CD4-positive, alpha-beta T cell (primary cell): ENCODE measurements at regions not wholly inside any gene's neighbourhood (a gene's known extent, or its start where the extent isn't known, plus 50 kb on each side); places are given as distances from the start of the nearest gene placed in this dataset.

Experiments used
- ATAC-seq: fragments of 200-7000 bp; cut with Tn5 transposase; one replicate; pipeline ENCODE4 v1.10.0; 2022; ENCODE audit warnings: mild to moderate bottlenecking; ENCODE audit not compliant: poor library complexity
- CTCF ChIA-PET: fragments of 350-600 bp; sonication (Branson Sonifier 250); formaldehyde crosslinking; loops from one replicate; lab custom pipeline; 2021; ENCODE audit warnings: antibody characterized with exemption, inconsistent platforms; lab: Charles Lee
- POLR2A ChIA-PET: fragments of 350-600 bp; sonication (Branson Sonifier 250); formaldehyde crosslinking; loops from one replicate; lab custom pipeline; 2021; ENCODE audit warnings: antibody characterized with exemption, inconsistent platforms; lab: Charles Lee
- DNase-seq, 14 experiments: peaks; one replicate each; pipeline ENCODE4 v3.0.0-alpha.2; 2013 to 2020; ENCODE audit warnings: mixed read lengths in 2 of 14
- H3K27ac ChIP-seq, 2 donors: one replicate each; pipeline versions ENCODE4 v1.5.1 to v1.7.0; 2013; ENCODE audit warnings: low read length in 2 of 2, low read depth in 1 of 2, mild to moderate bottlenecking in 1 of 2
- H3K27me3 ChIP-seq, 2 experiments: 1 replicate in 1 of 2; 2 replicates in 1 of 2; pipeline versions ENCODE4 v1.6.1 to v1.7.0; 2013; ENCODE audit warnings: low read length in 2 of 2, control low read depth in 1 of 2, mild to moderate bottlenecking in 1 of 2, moderate library complexity in 1 of 2; ENCODE audit not compliant: insufficient read depth in 2 of 2, control insufficient read depth in 1 of 2
- H3K36me3 ChIP-seq: one replicate; pipeline ENCODE4 v1.6.1; 2013; ENCODE audit warnings: low read length, control low read depth; ENCODE audit not compliant: insufficient read depth
- H3K4me1 ChIP-seq: one replicate; pipeline ENCODE4 v1.6.1; 2013; ENCODE audit warnings: low read length, control low read depth; ENCODE audit not compliant: insufficient read depth
- H3K4me3 ChIP-seq: one replicate; pipeline ENCODE4 v1.5.1; 2013; ENCODE audit warnings: mild to moderate bottlenecking, low read length, moderate library complexity
- H3K9me3 ChIP-seq, 2 experiments: 1 replicate in 1 of 2; 2 replicates in 1 of 2; pipeline versions ENCODE4 v1.6.1 to v1.7.0; 2013; ENCODE audit warnings: low read length in 2 of 2, mild to moderate bottlenecking in 2 of 2, control low read depth in 1 of 2, moderate library complexity in 1 of 2; ENCODE audit not compliant: control insufficient read depth in 1 of 2, insufficient read depth in 1 of 2
- H3K27ac Mint-ChIP-seq: one replicate; pipeline ENCODE4 v1.8.0; 2020; ENCODE audit warnings: mixed read lengths
- H3K27me3 Mint-ChIP-seq: one replicate; pipeline ENCODE4 v1.8.0; 2021; ENCODE audit warnings: mixed read lengths
- H3K36me3 Mint-ChIP-seq: one replicate; pipeline ENCODE4 v1.8.0; 2021; ENCODE audit warnings: low read depth, mixed read lengths
- H3K4me1 Mint-ChIP-seq: one replicate; pipeline ENCODE4 v1.8.0; 2021; ENCODE audit warnings: low read depth, mixed read lengths
- H3K4me3 Mint-ChIP-seq: one replicate; pipeline ENCODE4 v1.8.0; 2020; ENCODE audit warnings: mild to moderate bottlenecking, mixed read lengths
- H3K9me3 Mint-ChIP-seq: one replicate; pipeline ENCODE4 v1.8.0; 2020; ENCODE audit warnings: mixed read lengths
- intact Hi-C, 2 experiments: fragments of 100-400 bp; cut with DNase I in 1 of 2; cut with micrococcal nuclease in 1 of 2; formaldehyde crosslinking; loops; one replicate each; pipeline versions ENCODE4 v1.15.1 to v1.9.0; 2023 to 2025; cut with DNase I, micrococcal nuclease
- TF ChIP-seq, protein P1 (sequence below): fragments of 200-600 bp; IDR thresholded peaks from one replicate; pipeline ENCODE4 v1.8.0; 2022; ENCODE audit warnings: antibody characterized with exemption, mild to moderate bottlenecking

DNA sequence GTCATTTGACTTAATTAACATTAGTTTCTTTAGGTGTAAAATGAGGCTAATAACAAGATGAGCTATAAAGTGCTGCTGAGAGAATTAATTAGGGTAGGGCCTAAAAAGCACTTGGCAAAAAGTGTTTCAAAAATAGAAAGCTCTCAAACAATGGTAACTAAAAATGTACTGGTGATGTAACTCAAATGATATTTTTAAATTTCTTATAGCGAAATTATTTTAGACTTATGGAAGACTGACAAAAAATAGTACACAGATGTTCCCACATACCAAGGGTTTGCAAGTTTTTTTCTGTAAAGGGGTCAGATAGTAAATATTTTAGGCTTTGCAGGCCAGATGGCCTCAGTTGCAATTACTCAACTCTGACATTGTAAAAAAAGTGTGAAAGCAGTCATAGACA lies 190.7 kb upstream of the UFL1 start:
- no peaks in the 10 kb centered on the region for H3K4me1 Mint-ChIP-seq
- no peak overlapping the region for H3K27ac Mint-ChIP-seq
- ChIA-PET CTCF (no interaction called here), POLR2A (no interaction called here)
- H3K27ac ChIP-seq: no peak overlapping the region
- no peaks in the 10 kb centered on the region for H3K27me3 ChIP-seq
- no peaks in the 10 kb centered on the region for H3K4me1 ChIP-seq
- DNase-seq: no peak
- ATAC-seq: no peak
- no peak overlapping the region for H3K4me3 ChIP-seq
- no peaks in the 10 kb centered on the region for H3K27me3 Mint-ChIP-seq
- TF ChIP-seq, protein P1, sequence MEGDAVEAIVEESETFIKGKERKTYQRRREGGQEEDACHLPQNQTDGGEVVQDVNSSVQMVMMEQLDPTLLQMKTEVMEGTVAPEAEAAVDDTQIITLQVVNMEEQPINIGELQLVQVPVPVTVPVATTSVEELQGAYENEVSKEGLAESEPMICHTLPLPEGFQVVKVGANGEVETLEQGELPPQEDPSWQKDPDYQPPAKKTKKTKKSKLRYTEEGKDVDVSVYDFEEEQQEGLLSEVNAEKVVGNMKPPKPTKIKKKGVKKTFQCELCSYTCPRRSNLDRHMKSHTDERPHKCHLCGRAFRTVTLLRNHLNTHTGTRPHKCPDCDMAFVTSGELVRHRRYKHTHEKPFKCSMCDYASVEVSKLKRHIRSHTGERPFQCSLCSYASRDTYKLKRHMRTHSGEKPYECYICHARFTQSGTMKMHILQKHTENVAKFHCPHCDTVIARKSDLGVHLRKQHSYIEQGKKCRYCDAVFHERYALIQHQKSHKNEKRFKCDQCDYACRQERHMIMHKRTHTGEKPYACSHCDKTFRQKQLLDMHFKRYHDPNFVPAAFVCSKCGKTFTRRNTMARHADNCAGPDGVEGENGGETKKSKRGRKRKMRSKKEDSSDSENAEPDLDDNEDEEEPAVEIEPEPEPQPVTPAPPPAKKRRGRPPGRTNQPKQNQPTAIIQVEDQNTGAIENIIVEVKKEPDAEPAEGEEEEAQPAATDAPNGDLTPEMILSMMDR: no peak
- H3K36me3 ChIP-seq: no peaks in the 10 kb centered on the region
- H3K4me3 Mint-ChIP-seq: no peak overlapping the region
- H3K9me3 ChIP-seq: no peaks in the 10 kb centered on the region
- no peaks in the 10 kb centered on the region for H3K36me3 Mint-ChIP-seq
- H3K9me3 Mint-ChIP-seq: peaks cover 2% of the 10 kb centered on the region
- intact Hi-C loops: no loop called here

DNA sequence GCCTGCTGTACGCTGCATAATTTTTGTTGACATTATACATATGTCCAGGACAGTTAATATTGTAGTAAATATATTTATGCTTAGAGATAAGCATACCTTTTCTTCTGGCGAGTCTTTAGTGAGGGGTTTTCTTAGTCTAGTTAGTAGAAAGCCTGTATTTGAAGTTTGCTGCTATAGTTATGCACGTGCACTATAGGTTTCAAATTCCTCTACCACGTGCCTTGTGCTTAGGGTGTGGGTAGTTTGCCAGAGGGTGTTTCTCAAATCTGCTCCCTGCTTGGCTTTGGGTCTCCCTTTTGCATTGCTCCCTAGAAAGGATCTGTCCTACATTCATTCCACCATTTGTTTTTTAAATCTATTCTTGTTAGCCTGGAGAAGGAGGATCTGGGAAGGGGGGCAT lies 181.4 kb upstream of the UFL1 start:
- Histone ChIP-seq H3K9me3 (peaks cover 0 to 8% of the 10 kb centered on the region in 2 experiments), H3K4me1 (no peaks in the 10 kb centered on the region), H3K4me3 (no peak overlapping the region), H3K36me3 (no peaks in the 10 kb centered on the region), H3K27me3 (no peaks in the 10 kb centered on the region), H3K27ac (no peak overlapping the region)
- ATAC-seq: no peak
- DNase-seq: no peak
- CTCF ChIA-PET: no interaction called here
- Mint-ChIP-seq H3K27ac (no peak overlapping the region), H3K36me3 (no peaks in the 10 kb centered on the region), H3K4me1 (no peaks in the 10 kb centered on the region), H3K4me3 (no peak overlapping the region), H3K27me3 (peaks cover 4% of the 10 kb centered on the region), H3K9me3 (peaks cover 8% of the 10 kb centered on the region)
- POLR2A ChIA-PET: no interaction called here
- intact Hi-C loops: no loop called here
- TF ChIP-seq, protein P1: no peak

DNA sequence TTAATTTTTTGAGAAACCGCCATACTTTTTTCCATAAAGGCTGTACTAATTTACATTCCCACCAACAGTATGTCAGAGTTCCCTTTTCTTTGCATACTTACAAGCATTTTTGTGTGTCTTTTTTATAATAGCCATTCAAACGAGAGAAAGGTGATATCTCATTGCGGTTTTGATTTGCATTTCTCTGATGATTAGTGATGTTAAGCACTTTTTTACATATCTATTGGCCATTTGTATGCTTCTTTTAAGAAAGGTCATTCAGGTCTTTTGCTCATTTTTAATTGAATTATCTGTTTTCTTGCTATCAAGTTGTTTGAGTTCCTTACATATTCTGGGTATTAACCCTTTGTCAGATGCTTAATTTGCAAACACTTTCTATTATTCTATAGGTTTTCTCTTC lies 176.1 kb upstream of the UFL1 start:
- Mint-ChIP-seq H3K4me3 (no peak overlapping the region), H3K27ac (no peak overlapping the region), H3K27me3 (peaks cover 10% of the 10 kb centered on the region), H3K4me1 (no peaks in the 10 kb centered on the region), H3K9me3 (peaks cover 6% of the 10 kb centered on the region), H3K36me3 (no peaks in the 10 kb centered on the region)
- ChIA-PET CTCF (no interaction called here), POLR2A (no interaction called here)
- no peaks in the 10 kb centered on the region for H3K4me1 ChIP-seq
- H3K4me3 ChIP-seq: no peak overlapping the region
- no peak overlapping the region for H3K27ac ChIP-seq
- H3K36me3 ChIP-seq: no peaks in the 10 kb centered on the region
- TF ChIP-seq, protein P1: no peak
- no peaks in the 10 kb centered on the region for H3K27me3 ChIP-seq
- ATAC-seq (no peak), DNase-seq (no peak)
- H3K9me3 ChIP-seq: peaks cover 0 to 8% of the 10 kb centered on the region in 2 experiments
- intact Hi-C loops: no loop called here
